Natural killer cell (primary cell): ENCODE measurements at regions not wholly inside any gene's neighbourhood (a gene's known extent, or its start where the extent isn't known, plus 50 kb on each side); places are given as distances from the start of the nearest gene placed in this dataset.

ENCODE experiments used
- ATAC-seq, 3 donors: fragments of 150-1000 bp in 2 of 3; fragments of 200-7000 bp in 1 of 3; cut with Tn5 transposase; 1 replicate in 1 of 3; 2 replicates in 2 of 3; pipeline ENCODE4 v1.10.0; 2021; ENCODE audit warnings: mild to moderate bottlenecking in 2 of 3, moderate library complexity in 2 of 3
- DNase-seq, 2 donors: peaks; one replicate each; pipeline versions ENCODE4 v3.0.0 to v3.0.0-alpha.2; 2013 to 2021; ENCODE audit warnings: mixed read lengths in 1 of 2
- H3K27ac ChIP-seq: one replicate; pipeline ENCODE4 v1.5.1; 2013; ENCODE audit warnings: mild to moderate bottlenecking, low read length
- H3K27me3 ChIP-seq: one replicate; pipeline ENCODE4 v1.6.1; 2013; ENCODE audit warnings: low read length; ENCODE audit not compliant: control insufficient read depth, insufficient read depth
- H3K36me3 ChIP-seq: one replicate; pipeline ENCODE4 v1.6.1; 2013; ENCODE audit warnings: low read length; ENCODE audit not compliant: control insufficient read depth, insufficient read depth
- H3K4me1 ChIP-seq: one replicate; pipeline ENCODE4 v1.6.1; 2013; ENCODE audit warnings: low read length; ENCODE audit not compliant: control insufficient read depth, insufficient read depth
- H3K4me3 ChIP-seq: one replicate; pipeline ENCODE4 v1.5.1; 2013; ENCODE audit warnings: low read length
- H3K9me3 ChIP-seq: one replicate; pipeline ENCODE4 v1.6.1; 2013; ENCODE audit warnings: low read length; ENCODE audit not compliant: control insufficient read depth, insufficient read depth
- H3K27ac Mint-ChIP-seq, 2 donors: one replicate each; pipeline ENCODE4 v1.8.0; 2022; ENCODE audit warnings: mild to moderate bottlenecking in 2 of 2, mixed read lengths in 2 of 2, moderate library complexity in 1 of 2
- H3K27me3 Mint-ChIP-seq, 2 donors: one replicate each; pipeline ENCODE4 v1.8.0; 2022; ENCODE audit warnings: low read depth in 2 of 2, mixed read lengths in 2 of 2
- H3K36me3 Mint-ChIP-seq: one replicate; pipeline ENCODE4 v1.8.0; 2022; ENCODE audit warnings: mixed read lengths
- H3K4me1 Mint-ChIP-seq, 2 donors: one replicate each; pipeline ENCODE4 v1.8.0; 2022; ENCODE audit warnings: mixed read lengths in 2 of 2
- H3K4me3 Mint-ChIP-seq: one replicate; pipeline ENCODE4 v1.8.0; 2022; ENCODE audit warnings: mild to moderate bottlenecking, moderate library complexity, mixed read lengths
- H3K9me3 Mint-ChIP-seq, 2 donors: one replicate each; pipeline ENCODE4 v1.8.0; 2022; ENCODE audit warnings: mixed read lengths in 2 of 2
- CTCF ChIP-seq: fragments of 200-600 bp; IDR thresholded peaks from one replicate; pipeline ENCODE4 v1.8.0; 2022; ENCODE audit warnings: antibody characterized with exemption
- WGBS: methylation state at CpG from one replicate; pipeline ENCODE4 v1.1.7; 2013; ENCODE audit warnings: missing lambda C conversion rate; ENCODE audit not compliant: insufficient coverage; 5-methylcytosine and 5-hydroxymethylcytosine counted together
- intact Hi-C: fragments of 100-400 bp; cut with micrococcal nuclease; formaldehyde crosslinking; loops from one replicate; pipeline ENCODE4 v1.14.2; 2022

GRCh38 chr11:100578831-100579311 lies 108.2 kb upstream of the ARHGAP42 start:
- intact Hi-C loops: loop anchor here (5.0 kb wide), 1 partner anchor 1428 kb away; no protein-coding TSS in a partner anchor
- H3K27me3 Mint-ChIP-seq: peaks cover 6 to 7% of the 10 kb centered on the region in 2 donors
- H3K27ac Mint-ChIP-seq: no peak overlapping the region
- H3K4me1 Mint-ChIP-seq: no peaks in the 10 kb centered on the region
- H3K36me3 Mint-ChIP-seq: no peaks in the 10 kb centered on the region
- no peaks in the 10 kb centered on the region for H3K36me3 ChIP-seq
- no peak for ATAC-seq
- no peak for DNase-seq
- no peak for TF ChIP-seq CTCF
- no peak overlapping the region for H3K27ac ChIP-seq
- no peaks in the 10 kb centered on the region for H3K9me3 Mint-ChIP-seq
- no peak overlapping the region for H3K4me3 Mint-ChIP-seq
- H3K4me1 ChIP-seq: no peaks in the 10 kb centered on the region
- 83% methylated on average over 5 of the region's 5 CpGs for WGBS
- no peak overlapping the region for H3K4me3 ChIP-seq
- H3K27me3 ChIP-seq: peaks cover 4% of the 10 kb centered on the region
- no peaks in the 10 kb centered on the region for H3K9me3 ChIP-seq

- no peak for ATAC-seq
- H3K27ac ChIP-seq: no peak overlapping the region
- 27% methylated on average over 4 of the region's 4 CpGs for WGBS
- Mint-ChIP-seq H3K4me1 (no peaks in the 10 kb centered on the region), H3K27me3 (peaks cover 6 to 7% of the 10 kb centered on the region in 2 donors), H3K9me3 (no peaks in the 10 kb centered on the region), H3K4me3 (no peak overlapping the region), H3K36me3 (no peaks in the 10 kb centered on the region), H3K27ac (no peak overlapping the region)
- no peak overlapping the region for H3K4me3 ChIP-seq
- TF ChIP-seq CTCF: no peak
- H3K27me3 ChIP-seq: peaks cover 4% of the 10 kb centered on the region
- H3K36me3 ChIP-seq: no peaks in the 10 kb centered on the region
- intact Hi-C loops: no loop called here
- no peak for DNase-seq
- no peaks in the 10 kb centered on the region for H3K9me3 ChIP-seq
- H3K4me1 ChIP-seq: no peaks in the 10 kb centered on the region
Observed at GRCh38 chr11:100581318-100581717, 105.8 kb upstream of the ARHGAP42 start.

GRCh38 chr11:100584201-100584985 lies 102.7 kb upstream of the ARHGAP42 start:
- Mint-ChIP-seq H3K36me3 (no peaks in the 10 kb centered on the region), H3K4me3 (no peak overlapping the region), H3K27ac (no peak overlapping the region), H3K9me3 (no peaks in the 10 kb centered on the region), H3K4me1 (no peaks in the 10 kb centered on the region), H3K27me3 (peaks cover 0 to 4% of the 10 kb centered on the region in 2 donors)
- intact Hi-C loops: no loop called here
- TF ChIP-seq CTCF: no peak
- DNase-seq (no peak), ATAC-seq (no peak)
- Histone ChIP-seq H3K27me3 (no peaks in the 10 kb centered on the region), H3K4me3 (no peak overlapping the region), H3K4me1 (no peaks in the 10 kb centered on the region), H3K9me3 (no peaks in the 10 kb centered on the region), H3K27ac (no peak overlapping the region), H3K36me3 (no peaks in the 10 kb centered on the region)
- WGBS: 73% methylated on average over 3 of the region's 3 CpGs

- H3K27me3 Mint-ChIP-seq: peaks cover 0 to 6% of the 10 kb centered on the region in 2 donors
- Histone ChIP-seq H3K4me1 (no peaks in the 10 kb centered on the region), H3K9me3 (no peaks in the 10 kb centered on the region), H3K27me3 (no peaks in the 10 kb centered on the region), H3K27ac (no peak overlapping the region), H3K36me3 (no peaks in the 10 kb centered on the region), H3K4me3 (no peak overlapping the region)
- no peaks in the 10 kb centered on the region for H3K4me1 Mint-ChIP-seq
- no peak overlapping the region for H3K4me3 Mint-ChIP-seq
- ATAC-seq (no peak), DNase-seq (no peak)
- no peak overlapping the region for H3K27ac Mint-ChIP-seq
- H3K36me3 Mint-ChIP-seq: no peaks in the 10 kb centered on the region
- H3K9me3 Mint-ChIP-seq: no peaks in the 10 kb centered on the region
- 71% methylated on average over 1 of the region's 2 CpGs for WGBS
- TF ChIP-seq CTCF: no peak
- intact Hi-C loops: no loop called here
Observed at GRCh38 chr11:100585728-100586127, 101.4 kb upstream of the ARHGAP42 start.
